HG03378 (cell line): ENCODE measurements at regions not wholly inside any gene's neighbourhood (a gene's known extent, or its start where the extent isn't known, plus 50 kb on each side); places are given as distances from the start of the nearest gene placed in this dataset.

Experiments
- ATAC-seq: cut with Tn5 transposase; IDR thresholded peaks from one replicate; pipeline ENCODE4 v1.9.1; 2021; ENCODE audit warnings: mild to moderate bottlenecking, moderate library complexity; ENCODE audit not compliant: unreplicated experiment

GRCh38 chr21:28547766-28548165, 444.9 kb downstream of the LTN1 start:
- ATAC-seq: no peak

GRCh38 chr21:28543975-28544374, 448.7 kb downstream of the LTN1 start:
- no peak for ATAC-seq

- no peak for ATAC-seq
These were observed 451.1 kb downstream of the LTN1 start for GRCh38 chr21:28541371-28542112.

- no peak for ATAC-seq
These were observed 452.2 kb downstream of the LTN1 start for GRCh38 chr21:28540514-28540913.

GRCh38 chr21:28539623-28539988, 453.1 kb downstream of the LTN1 start:
- no peak for ATAC-seq

GRCh38 chr21:28538987-28539622, 453.6 kb downstream of the LTN1 start:
- ATAC-seq: no peak

GRCh38 chr21:28537371-28538079, 455.2 kb downstream of the LTN1 start:
- ATAC-seq: no peak

GRCh38 chr21:28532446-28532845, 460.2 kb downstream of the LTN1 start:
- ATAC-seq: no peak

GRCh38 chr21:28523367-28523766, 469.3 kb downstream of the LTN1 start:
- no peak for ATAC-seq

- peak; percentile 42 for ATAC-seq
These were observed 470.5 kb downstream of the LTN1 start for GRCh38 chr21:28522014-28522799.

- no peak for ATAC-seq
These were observed 474.0 kb downstream of the LTN1 start for GRCh38 chr21:28518630-28519029.

GRCh38 chr21:28516991-28517592, 475.6 kb downstream of the LTN1 start:
- ATAC-seq: peak; percentile 98

GRCh38 chr21:28516021-28516420, 476.7 kb downstream of the LTN1 start:
- ATAC-seq: no peak

GRCh38 chr21:28513428-28513827, 479.2 kb downstream of the LTN1 start:
- no peak for ATAC-seq

GRCh38 chr21:28509031-28509430, 483.6 kb downstream of the LTN1 start:
- no peak for ATAC-seq

- ATAC-seq: no peak
These were observed 484.6 kb downstream of the LTN1 start for GRCh38 chr21:28508126-28508525.

GRCh38 chr21:28496517-28496916, 496.2 kb downstream of the LTN1 start:
- ATAC-seq: no peak

- ATAC-seq: no peak
These were observed 500.6 kb downstream of the LTN1 start for GRCh38 chr21:28492127-28492526.

- ATAC-seq: no peak
These were observed 502.8 kb downstream of the LTN1 start for GRCh38 chr21:28489821-28490350.

GRCh38 chr21:28489162-28489561, 503.5 kb downstream of the LTN1 start:
- ATAC-seq: no peak
